Thymus (tissue), 11 donors: ENCODE measurements at regions not wholly inside any gene's neighbourhood (a gene's known extent, or its start where the extent isn't known, plus 50 kb on each side); places are given as distances from the start of the nearest gene placed in this dataset.

Experiments
- DNase-seq, 9 donors: peaks; one replicate each; pipeline ENCODE4 v3.0.0-alpha.2; 2013; ENCODE audit warnings: low spot score in 9 of 9, low read depth in 6 of 9, missing footprints in 1 of 9
- H3K27ac ChIP-seq, 2 donors: one replicate each; pipeline ENCODE4 v1.5.1; 2013; ENCODE audit warnings: control low read depth in 1 of 2, low read depth in 1 of 2, low read length in 1 of 2, mild to moderate bottlenecking in 1 of 2, moderate library complexity in 1 of 2
- H3K27me3 ChIP-seq, 2 donors: one replicate each; pipeline ENCODE4 v1.5.1; 2013; ENCODE audit warnings: low read length in 1 of 2; ENCODE audit not compliant: control insufficient read depth in 2 of 2, insufficient read depth in 1 of 2
- H3K36me3 ChIP-seq, 2 donors: one replicate each; pipeline ENCODE4 v1.5.1; 2013; ENCODE audit warnings: low read length in 1 of 2, mild to moderate bottlenecking in 1 of 2, moderate library complexity in 1 of 2; ENCODE audit not compliant: control insufficient read depth in 2 of 2, insufficient read depth in 2 of 2
- H3K4me1 ChIP-seq, 2 donors: one replicate each; pipeline ENCODE4 v1.5.1; 2013; ENCODE audit warnings: low read length in 2 of 2; ENCODE audit not compliant: control insufficient read depth in 2 of 2, insufficient read depth in 2 of 2
- H3K4me3 ChIP-seq, 2 donors: one replicate each; pipeline ENCODE4 v1.5.1; 2013; ENCODE audit warnings: low read length in 2 of 2, control low read depth in 1 of 2, mild to moderate bottlenecking in 1 of 2
- H3K9me3 ChIP-seq, 2 donors: one replicate each; pipeline ENCODE4 v1.5.1; 2013; ENCODE audit warnings: low read length in 1 of 2, mild to moderate bottlenecking in 1 of 2; ENCODE audit not compliant: control insufficient read depth in 2 of 2, insufficient read depth in 1 of 2
- WGBS: extraction: QIAGEN DNeasy Blood & Tissue Kit; methylation state at CpG from one replicate; pipeline ENCODE4 v1.1.7; 2013; 5-methylcytosine and 5-hydroxymethylcytosine counted together
- donor health status: healthy.

DNA sequence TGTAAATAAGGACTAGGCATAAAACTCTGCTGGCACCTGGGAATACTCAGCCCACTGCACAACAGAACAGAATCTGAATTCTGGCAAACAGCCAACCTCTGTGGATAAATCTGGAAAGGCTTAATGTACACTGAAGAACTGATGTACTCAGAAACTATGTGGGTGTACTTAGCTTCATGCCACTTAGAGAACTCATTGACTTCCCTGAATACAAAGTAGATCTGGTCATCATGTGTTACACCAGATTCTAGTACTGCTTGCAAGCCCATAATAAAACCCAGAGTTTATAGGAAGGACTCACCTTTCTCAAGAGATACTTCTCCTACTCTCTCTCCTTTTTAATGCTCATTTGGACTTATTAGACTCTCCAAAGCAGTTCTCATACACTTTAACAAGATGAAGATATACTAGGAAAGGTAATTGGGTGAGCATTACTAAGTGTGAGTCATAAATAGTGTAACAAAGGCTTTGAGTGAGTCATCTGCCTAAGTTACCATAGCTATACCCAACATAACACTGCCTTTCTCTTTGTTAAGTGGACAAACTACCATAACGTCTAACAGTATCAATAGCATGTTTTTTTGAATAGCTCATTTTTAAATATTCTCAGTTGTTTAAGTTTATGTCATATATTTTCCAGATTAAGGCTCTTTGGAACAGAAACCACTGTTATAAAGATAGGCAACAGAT lies 309.1 kb downstream of the MDFIC start:
- DNase-seq: peak in 1 of 9 donors; percentile 19
- no peak overlapping the region for H3K4me3 ChIP-seq
- no peaks in the 10 kb centered on the region for H3K36me3 ChIP-seq
- peak overlapping the region in 1 of 2 donors; percentile 30 for H3K27ac ChIP-seq
- H3K4me1 ChIP-seq: peaks cover 0 to 15% of the 10 kb centered on the region in 2 donors
- H3K9me3 ChIP-seq: no peaks in the 10 kb centered on the region
- H3K27me3 ChIP-seq: no peaks in the 10 kb centered on the region
- 84% methylated on average over 1 of the region's 1 CpG for WGBS

DNA sequence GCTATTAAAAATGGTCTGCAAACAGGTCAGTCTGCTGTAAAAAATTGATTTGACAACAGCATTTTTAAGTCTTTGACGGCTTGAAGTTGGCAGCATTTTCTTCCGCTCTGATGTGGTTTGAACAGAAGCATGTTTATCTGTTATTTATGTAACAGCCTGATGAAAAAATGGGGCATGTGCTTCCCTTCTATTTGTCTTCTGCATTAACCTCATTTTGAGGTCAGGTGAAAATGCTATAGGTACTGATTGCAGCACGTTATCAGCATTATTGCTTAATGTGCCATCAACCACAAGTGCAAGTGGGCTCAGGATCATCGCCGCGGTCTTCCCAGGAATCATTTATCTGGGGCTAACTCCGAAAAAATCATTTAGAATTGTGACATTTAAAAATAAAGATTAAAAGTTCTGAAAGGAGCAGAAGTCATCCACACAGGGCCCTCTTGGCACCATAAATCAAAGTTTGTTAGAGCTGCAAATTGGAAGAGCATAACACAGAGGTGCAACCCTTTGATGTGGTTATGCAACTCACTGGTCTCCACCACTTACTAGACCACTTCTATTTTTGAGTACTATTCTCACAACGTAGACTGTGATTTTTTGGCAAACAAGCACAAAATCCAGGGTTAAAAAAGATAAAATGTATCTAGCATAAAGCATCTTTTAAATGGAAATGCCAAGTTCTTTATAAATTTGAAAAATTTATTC lies 307.7 kb downstream of the MDFIC start:
- peaks cover 0 to 15% of the 10 kb centered on the region in 2 donors for H3K4me1 ChIP-seq
- H3K9me3 ChIP-seq: no peaks in the 10 kb centered on the region
- 56% methylated on average over 8 of the region's 8 CpGs for WGBS
- H3K36me3 ChIP-seq: no peaks in the 10 kb centered on the region
- DNase-seq: peak in 2 of 9 donors; percentile 23 to 53
- H3K27ac ChIP-seq: no peak overlapping the region
- H3K27me3 ChIP-seq: no peaks in the 10 kb centered on the region
- H3K4me3 ChIP-seq: no peak overlapping the region

DNA sequence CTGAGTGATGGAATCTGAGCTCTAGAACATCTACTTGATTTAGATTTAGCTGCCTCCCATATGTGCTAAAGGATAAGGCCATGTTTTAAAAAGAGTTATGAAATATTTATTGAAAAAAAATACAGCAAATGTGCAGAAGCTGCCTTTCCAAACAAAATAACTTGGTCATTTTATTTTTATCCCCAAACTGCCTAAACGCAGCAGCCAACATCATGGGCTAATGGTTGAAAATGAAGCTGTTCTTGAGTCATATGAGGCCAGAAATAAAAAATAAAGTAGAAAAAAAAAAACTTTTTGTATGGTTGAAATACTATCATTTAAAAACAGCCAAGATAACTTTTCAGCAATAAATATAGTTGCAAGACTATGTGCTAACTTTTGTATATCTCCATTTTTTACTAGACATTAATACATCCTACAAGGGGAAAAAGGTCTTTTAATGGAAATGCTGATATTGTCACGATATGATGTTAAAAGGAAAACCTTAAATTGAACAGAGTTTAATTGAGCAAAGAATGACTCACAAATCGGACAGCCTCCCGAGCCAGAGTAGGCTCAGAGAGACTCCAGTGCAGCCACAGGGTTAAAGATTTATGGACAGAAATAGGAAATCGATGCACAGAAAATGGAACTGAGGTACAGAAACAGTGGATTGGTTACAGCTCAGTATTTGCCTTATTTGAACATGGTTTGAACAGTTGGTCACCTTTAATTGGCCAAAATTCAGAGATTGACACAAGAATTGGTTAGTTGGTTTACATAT lies 305.8 kb downstream of the MDFIC start:
- WGBS: 97% methylated on average over 5 of the region's 5 CpGs

GRCh38 chr7:115226410-115226809 lies 304.5 kb downstream of the MDFIC start:
- peaks cover 0 to 15% of the 10 kb centered on the region in 2 donors for H3K4me1 ChIP-seq
- no peak overlapping the region for H3K27ac ChIP-seq
- H3K27me3 ChIP-seq: no peaks in the 10 kb centered on the region
- WGBS: 98% methylated on average over 1 of the region's 1 CpG
- H3K9me3 ChIP-seq: no peaks in the 10 kb centered on the region
- no peaks in the 10 kb centered on the region for H3K36me3 ChIP-seq
- DNase-seq: no peak
- no peak overlapping the region for H3K4me3 ChIP-seq

More for the DNA sequence above, 305.8 kb downstream of the MDFIC start:
- DNase-seq: no peak
- peaks cover 0 to 15% of the 10 kb centered on the region in 2 donors for H3K4me1 ChIP-seq
- no peaks in the 10 kb centered on the region for H3K36me3 ChIP-seq
- H3K27me3 ChIP-seq: no peaks in the 10 kb centered on the region
- no peak overlapping the region for H3K27ac ChIP-seq
- H3K9me3 ChIP-seq: no peaks in the 10 kb centered on the region
- H3K4me3 ChIP-seq: no peak overlapping the region

DNA sequence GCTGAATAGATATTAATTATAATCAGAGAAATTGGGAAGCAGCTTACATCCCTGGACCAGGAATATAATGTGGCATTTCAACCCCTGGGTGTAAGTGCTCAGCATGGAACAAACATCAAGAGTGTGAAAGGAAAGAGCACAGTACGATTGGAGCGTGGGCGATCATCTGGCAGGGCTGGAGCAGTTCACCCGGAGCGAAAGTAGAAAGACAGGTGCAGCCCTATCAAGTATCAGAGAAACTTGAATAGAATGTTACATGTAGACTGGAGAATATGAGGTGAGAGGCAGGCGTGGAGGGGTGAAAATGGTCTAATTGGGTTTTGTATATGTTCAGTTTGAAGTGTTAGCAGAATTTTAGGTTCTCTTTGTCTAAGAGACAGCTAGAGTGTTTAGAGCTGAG lies 303.0 kb downstream of the MDFIC start:
- 97% methylated on average over 6 of the region's 6 CpGs for WGBS
- Histone ChIP-seq H3K4me3 (no peak overlapping the region), H3K36me3 (no peaks in the 10 kb centered on the region), H3K4me1 (peaks cover 0 to 9% of the 10 kb centered on the region in 2 donors), H3K27ac (no peak overlapping the region), H3K27me3 (no peaks in the 10 kb centered on the region), H3K9me3 (no peaks in the 10 kb centered on the region)
- no peak for DNase-seq

GRCh38 chr7:115223959-115224358 lies 302.1 kb downstream of the MDFIC start:
- Histone ChIP-seq H3K27me3 (no peaks in the 10 kb centered on the region), H3K27ac (no peak overlapping the region), H3K4me3 (no peak overlapping the region), H3K4me1 (peaks cover 0 to under 1% of the 10 kb centered on the region in 2 donors), H3K9me3 (no peaks in the 10 kb centered on the region), H3K36me3 (no peaks in the 10 kb centered on the region)
- DNase-seq: no peak
- 92% methylated on average over 1 of the region's 1 CpG for WGBS

GRCh38 chr7:115221456-115221855 lies 299.6 kb downstream of the MDFIC start:
- H3K27me3 ChIP-seq: no peaks in the 10 kb centered on the region
- DNase-seq: no peak
- H3K9me3 ChIP-seq: no peaks in the 10 kb centered on the region
- no peaks in the 10 kb centered on the region for H3K4me1 ChIP-seq
- H3K4me3 ChIP-seq: no peak overlapping the region
- H3K27ac ChIP-seq: no peak overlapping the region
- H3K36me3 ChIP-seq: no peaks in the 10 kb centered on the region

DNA sequence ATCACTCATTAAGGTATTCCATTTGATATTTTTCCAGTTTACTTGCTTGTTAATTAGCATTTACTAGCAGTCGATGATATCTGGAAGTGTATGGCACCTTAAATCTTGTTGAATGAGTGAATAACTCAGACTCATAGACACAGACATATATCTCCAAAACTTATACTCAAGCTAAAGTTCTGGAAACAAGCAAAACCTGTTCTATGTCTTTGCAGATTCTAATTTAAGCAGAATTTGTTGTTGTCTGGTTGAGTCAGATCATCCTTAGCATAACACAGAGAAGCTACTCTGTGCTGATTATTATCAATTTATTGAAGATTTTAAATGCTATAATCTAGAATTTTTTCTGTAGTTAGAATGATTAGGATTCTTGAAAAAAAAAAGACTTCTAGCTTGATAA lies 296.2 kb downstream of the MDFIC start:
- H3K9me3 ChIP-seq: no peaks in the 10 kb centered on the region
- WGBS: 99% methylated on average over 1 of the region's 1 CpG
- H3K27me3 ChIP-seq: no peaks in the 10 kb centered on the region
- DNase-seq: no peak
- H3K27ac ChIP-seq: no peak overlapping the region
- H3K4me3 ChIP-seq: no peak overlapping the region
- H3K4me1 ChIP-seq: no peaks in the 10 kb centered on the region
- H3K36me3 ChIP-seq: no peaks in the 10 kb centered on the region

DNA sequence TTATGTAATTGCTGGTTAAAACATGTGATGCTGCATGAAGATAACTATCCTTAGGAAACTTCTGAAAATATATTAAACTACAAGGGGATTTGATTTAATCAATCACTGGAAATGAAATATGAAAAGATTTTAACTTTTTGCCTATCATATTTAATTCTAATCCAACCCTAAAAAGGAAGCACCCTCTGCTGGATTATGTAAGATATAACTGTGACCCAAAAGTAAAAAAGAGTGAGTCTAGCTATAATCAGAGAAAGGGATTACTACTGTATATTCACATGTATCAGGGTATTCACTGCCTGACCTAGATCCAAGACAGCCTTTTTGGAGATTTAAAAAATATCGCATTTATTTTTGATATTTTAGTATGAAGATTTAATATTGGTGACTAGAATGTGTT lies 295.5 kb downstream of the MDFIC start:
- Histone ChIP-seq H3K9me3 (no peaks in the 10 kb centered on the region), H3K27ac (no peak overlapping the region), H3K4me1 (no peaks in the 10 kb centered on the region), H3K36me3 (no peaks in the 10 kb centered on the region), H3K27me3 (no peaks in the 10 kb centered on the region), H3K4me3 (no peak overlapping the region)
- peak in 1 of 9 donors; percentile 16 for DNase-seq
- 84% methylated on average over 1 of the region's 1 CpG for WGBS
